HFFc6 (cell line): ENCODE measurements at regions not wholly inside any gene's neighbourhood (a gene's known extent, or its start where the extent isn't known, plus 50 kb on each side); places are given as distances from the start of the nearest gene placed in this dataset.

Source experiments
- DNase-seq: peaks from one replicate; pipeline ENCODE4 v3.0.0-alpha.2; 2018
- H3K27ac Mint-ChIP-seq: 2 replicates; pipeline ENCODE4 v1.8.0; 2020; ENCODE audit warnings: mild to moderate bottlenecking, mixed read lengths
- H3K27me3 Mint-ChIP-seq: 2 replicates; pipeline ENCODE4 v1.8.0; 2021; ENCODE audit warnings: mild to moderate bottlenecking, moderate library complexity, mixed read lengths; ENCODE audit not compliant: insufficient read depth
- H3K36me3 Mint-ChIP-seq: 2 replicates; pipeline ENCODE4 v1.8.0; 2021; ENCODE audit warnings: low read depth, mixed read lengths
- H3K4me1 Mint-ChIP-seq: 2 replicates; pipeline ENCODE4 v1.8.0; 2020; ENCODE audit warnings: low read depth, mixed read lengths
- H3K4me3 Mint-ChIP-seq: 2 replicates; pipeline ENCODE4 v1.8.0; 2020; ENCODE audit warnings: mild to moderate bottlenecking, moderate library complexity, mixed read lengths
- H3K9me3 Mint-ChIP-seq: 2 replicates; pipeline ENCODE4 v1.8.0; 2020; ENCODE audit warnings: mild to moderate bottlenecking, mixed read lengths
- CTCF ChIP-seq: fragments of 200-600 bp; sonication (generic); IDR thresholded peaks from 2 replicates; pipeline ENCODE4 v1.5.0; 2021; ENCODE audit warnings: antibody characterized with exemption, mild to moderate bottlenecking

GRCh38 chr13:59126474-59126873 lies 1037.3 kb downstream of the DIAPH3 start:
- Mint-ChIP-seq H3K4me1 (no peaks in the 10 kb centered on the region), H3K27ac (no peak overlapping the region), H3K4me3 (no peak overlapping the region), H3K27me3 (peaks cover 2% of the 10 kb centered on the region; the same call in 1 of the 2 replicates), H3K9me3 (peaks cover 23% of the 10 kb centered on the region), H3K36me3 (no peaks in the 10 kb centered on the region)
- DNase-seq, result no peak
- no peak for TF ChIP-seq CTCF

- Mint-ChIP-seq H3K27me3 (no peaks in the 10 kb centered on the region; the same call in 1 of the 2 replicates), H3K36me3 (no peaks in the 10 kb centered on the region), H3K27ac (no peak overlapping the region), H3K9me3 (peaks cover 26% of the 10 kb centered on the region), H3K4me1 (no peaks in the 10 kb centered on the region), H3K4me3 (no peak overlapping the region)
- no peak for DNase-seq
- no peak for TF ChIP-seq CTCF
These were observed 1029.8 kb downstream of the DIAPH3 start for GRCh38 chr13:59133903-59134302.

GRCh38 chr13:59144700-59145099 lies 1019.0 kb downstream of the DIAPH3 start:
- Mint-ChIP-seq H3K27ac (no peak overlapping the region), H3K36me3 (no peaks in the 10 kb centered on the region), H3K27me3 (no peaks in the 10 kb centered on the region; the same call in 1 of the 2 replicates), H3K4me1 (no peaks in the 10 kb centered on the region), H3K4me3 (no peak overlapping the region), H3K9me3 (peaks cover 19% of the 10 kb centered on the region; the same call in 1 of the 2 replicates)
- no peak for TF ChIP-seq CTCF
- DNase-seq, result no peak

- Mint-ChIP-seq H3K4me1 (no peaks in the 10 kb centered on the region), H3K36me3 (no peaks in the 10 kb centered on the region), H3K27me3 (no peaks in the 10 kb centered on the region; the same call in 1 of the 2 replicates), H3K27ac (no peak overlapping the region), H3K4me3 (no peak overlapping the region), H3K9me3 (peaks cover 19% of the 10 kb centered on the region; the same call in 1 of the 2 replicates)
- DNase-seq, result no peak
- no peak for TF ChIP-seq CTCF
These were observed 1018.3 kb downstream of the DIAPH3 start for GRCh38 chr13:59145381-59145780.

GRCh38 chr13:59157181-59157580 lies 1006.5 kb downstream of the DIAPH3 start:
- Mint-ChIP-seq H3K4me1 (no peaks in the 10 kb centered on the region), H3K36me3 (no peaks in the 10 kb centered on the region), H3K9me3 (peaks cover 11% of the 10 kb centered on the region), H3K27me3 (no peaks in the 10 kb centered on the region), H3K27ac (no peak overlapping the region), H3K4me3 (no peak overlapping the region)
- no peak for TF ChIP-seq CTCF
- DNase-seq, result no peak

GRCh38 chr13:59166174-59166573 lies 997.6 kb downstream of the DIAPH3 start:
- DNase-seq, result no peak
- Mint-ChIP-seq H3K9me3 (peaks cover 21% of the 10 kb centered on the region), H3K36me3 (no peaks in the 10 kb centered on the region), H3K27me3 (no peaks in the 10 kb centered on the region), H3K4me3 (no peak overlapping the region), H3K27ac (no peak overlapping the region), H3K4me1 (no peaks in the 10 kb centered on the region)
- TF ChIP-seq CTCF, result no peak
